Trophoblast cell (in vitro differentiated cells and primary cell): ENCODE measurements at regions not wholly inside any gene's neighbourhood (a gene's known extent, or its start where the extent isn't known, plus 50 kb on each side); places are given as distances from the start of the nearest gene placed in this dataset.
"Not testable (repeated sequence)": the region's sequence is repeated elsewhere in the genome, so short reads cannot be mapped to it uniquely, and the experiment has no call there.

Experiments
- DNase-seq, 2 donors: peaks; one replicate each; pipeline ENCODE4 v3.0.0-alpha.2; 2016
- H2AFZ ChIP-seq: 2 replicates; pipeline ENCODE4 v1.6.1; 2013; ENCODE audit warnings: low read length, moderate library complexity, mild to moderate bottlenecking; ENCODE audit not compliant: insufficient read depth, poor library complexity
- H2AK5ac ChIP-seq: 2 replicates; pipeline ENCODE4 v1.6.1; 2013; ENCODE audit warnings: mild to moderate bottlenecking, low read length
- H2BK120ac ChIP-seq: 2 replicates; pipeline ENCODE4 v1.6.1; 2013; ENCODE audit warnings: low read length, mild to moderate bottlenecking, moderate library complexity; ENCODE audit not compliant: insufficient read depth, poor library complexity
- H2BK12ac ChIP-seq: 2 replicates; pipeline ENCODE4 v1.6.1; 2013; ENCODE audit warnings: mild to moderate bottlenecking, low read length, moderate library complexity
- H2BK5ac ChIP-seq: 2 replicates; pipeline ENCODE4 v1.6.1; 2013; ENCODE audit warnings: low read length, low read depth, moderate library complexity, mild to moderate bottlenecking; ENCODE audit not compliant: poor library complexity
- H3K14ac ChIP-seq: 2 replicates; pipeline ENCODE4 v1.6.1; 2013; ENCODE audit warnings: mild to moderate bottlenecking, low read length
- H3K18ac ChIP-seq: 2 replicates; pipeline ENCODE4 v1.6.1; 2013; ENCODE audit warnings: mild to moderate bottlenecking, low read length
- H3K23ac ChIP-seq: 2 replicates; pipeline ENCODE4 v1.6.1; 2013; ENCODE audit warnings: low read length
- H3K27ac ChIP-seq: 2 replicates; pipeline ENCODE4 v1.5.1; 2013; ENCODE audit warnings: low read depth, mild to moderate bottlenecking, inconsistent platforms, low read length, moderate library complexity
- H3K27me3 ChIP-seq: 2 replicates; pipeline ENCODE4 v1.6.1; 2013; ENCODE audit warnings: inconsistent platforms, mild to moderate bottlenecking, low read length, moderate library complexity; ENCODE audit not compliant: insufficient read depth
- H3K36me3 ChIP-seq, 2 experiments: 1 replicate in 1 of 2; 2 replicates in 1 of 2; pipeline ENCODE4 v1.6.1; 2013; ENCODE audit warnings: low read length in 2 of 2, mild to moderate bottlenecking in 2 of 2, moderate library complexity in 1 of 2; ENCODE audit not compliant: insufficient read depth in 2 of 2, control insufficient read depth in 1 of 2
- H3K4ac ChIP-seq: 2 replicates; pipeline ENCODE4 v1.6.1; 2013; ENCODE audit warnings: low read depth, mild to moderate bottlenecking, low read length, moderate library complexity
- H3K4me1 ChIP-seq, 2 experiments: 1 replicate in 1 of 2; 2 replicates in 1 of 2; pipeline ENCODE4 v1.6.1; 2013; ENCODE audit warnings: low read length in 2 of 2, mild to moderate bottlenecking in 2 of 2, moderate library complexity in 1 of 2; ENCODE audit not compliant: insufficient read depth in 2 of 2, control insufficient read depth in 1 of 2
- H3K4me2 ChIP-seq: 2 replicates; pipeline ENCODE4 v1.6.1; 2013; ENCODE audit warnings: inconsistent platforms, mild to moderate bottlenecking, low read length, moderate library complexity
- H3K4me3 ChIP-seq: 2 replicates; pipeline ENCODE4 v1.5.1; 2013; ENCODE audit warnings: mild to moderate bottlenecking, low read depth, low read length, inconsistent platforms
- H3K79me1 ChIP-seq: one replicate; pipeline ENCODE4 v1.6.1; 2013; ENCODE audit warnings: low read length
- H3K79me2 ChIP-seq: 2 replicates; pipeline ENCODE4 v1.6.1; 2013; ENCODE audit warnings: low read length, mild to moderate bottlenecking; ENCODE audit not compliant: control insufficient read depth, insufficient read depth, poor library complexity
- H3K9ac ChIP-seq: 2 replicates; pipeline ENCODE4 v1.6.1; 2013; ENCODE audit warnings: mild to moderate bottlenecking, low read length
- H3K9me3 ChIP-seq: 2 replicates; pipeline ENCODE4 v1.6.1; 2013; ENCODE audit warnings: low read depth, mild to moderate bottlenecking, control low read depth, inconsistent platforms, low read length; ENCODE audit not compliant: insufficient read depth
- H4K12ac ChIP-seq: 2 replicates; pipeline ENCODE4 v1.6.1; 2013; ENCODE audit warnings: low read depth, mild to moderate bottlenecking, low read length, moderate library complexity
- H4K8ac ChIP-seq: 2 replicates; pipeline ENCODE4 v1.6.1; 2013; ENCODE audit warnings: low read depth, mild to moderate bottlenecking, low read length, moderate library complexity
- H4K91ac ChIP-seq: one replicate; pipeline ENCODE4 v1.6.1; 2013; ENCODE audit warnings: low read depth, mild to moderate bottlenecking, low read length, moderate library complexity
- WGBS: extraction: QIAGEN DNeasy Blood & Tissue Kit; methylation state at CpG from one replicate; pipeline ENCODE4 v1.1.7; 2013; ENCODE audit warnings: missing lambda C conversion rate; ENCODE audit not compliant: insufficient read length, insufficient coverage; ENCODE audit errors: extremely low coverage; 5-methylcytosine and 5-hydroxymethylcytosine counted together

DNA sequence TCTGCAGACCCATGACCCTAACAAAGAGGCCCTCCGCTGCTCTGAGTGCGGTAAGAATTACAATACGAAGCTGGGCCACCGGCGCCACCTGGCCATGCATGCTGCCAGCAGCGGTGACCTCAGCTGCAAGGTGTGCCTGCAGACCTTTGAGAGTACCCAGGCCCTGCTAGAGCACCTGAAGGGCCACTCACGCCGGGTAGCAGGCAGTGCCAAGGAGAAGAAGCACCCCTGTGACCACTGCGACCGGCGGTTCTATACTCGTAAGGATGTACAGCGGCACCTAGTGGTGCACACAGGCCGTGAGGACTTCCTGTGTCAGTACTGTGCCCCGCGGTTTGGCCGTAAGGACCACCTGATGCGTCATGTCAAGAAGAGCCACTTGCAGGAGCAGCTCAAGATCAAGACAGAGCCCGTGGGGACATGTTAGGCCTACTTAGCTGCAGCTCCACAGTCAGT is 254.7 kb downstream of the NKX6-1 start:
- H4K91ac ChIP-seq, H2AK5ac ChIP-seq, H2AFZ ChIP-seq, H3K14ac ChIP-seq, H3K79me1 ChIP-seq, H3K27ac ChIP-seq, H2BK12ac ChIP-seq, H3K4ac ChIP-seq, H3K18ac ChIP-seq, H3K27me3 ChIP-seq, H3K4me3 ChIP-seq, H2BK5ac ChIP-seq, H3K79me2 ChIP-seq, H3K4me1 ChIP-seq, H3K9me3 ChIP-seq, H4K12ac ChIP-seq, H4K8ac ChIP-seq, H3K36me3 ChIP-seq, H3K23ac ChIP-seq, H3K4me2 ChIP-seq, H2BK120ac ChIP-seq, H3K9ac ChIP-seq: not testable (repeated sequence)
- no CpG with 5 or more reads among the region's 19 CpGs for WGBS
- DNase-seq: peak; percentile 52 to 71

DNA sequence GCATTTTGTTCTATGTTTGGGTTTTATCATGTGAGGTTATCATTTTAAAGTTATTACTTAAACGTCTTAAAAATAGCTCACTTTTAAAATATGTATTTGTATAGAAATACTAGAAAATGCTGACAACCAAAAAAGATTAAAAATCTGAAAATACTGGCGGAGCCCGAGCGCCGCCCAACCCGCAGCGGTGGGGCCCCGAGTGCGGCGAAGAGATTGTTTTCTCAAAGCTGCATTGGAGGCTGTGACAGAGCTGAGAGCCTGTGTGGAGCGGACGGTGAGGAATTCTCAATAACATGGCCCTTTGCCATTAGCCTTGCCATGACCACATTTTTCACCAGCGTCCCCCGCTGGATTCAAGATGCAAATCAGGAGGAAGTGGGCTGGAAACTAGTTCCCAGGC is 255.4 kb downstream of the NKX6-1 start:
- H2BK5ac ChIP-seq: no peak overlapping the region
- no peak overlapping the region for H3K4me2 ChIP-seq
- no peaks in the 10 kb centered on the region for H3K79me1 ChIP-seq
- no peaks in the 10 kb centered on the region for H3K36me3 ChIP-seq
- no peak for DNase-seq
- no CpG with 5 or more reads among the region's 14 CpGs for WGBS
- H2BK120ac ChIP-seq: no peak overlapping the region
- no peak overlapping the region for H2BK12ac ChIP-seq
- no peak overlapping the region for H2AK5ac ChIP-seq
- no peak overlapping the region for H4K91ac ChIP-seq
- no peak overlapping the region for H3K9ac ChIP-seq
- H3K4ac ChIP-seq: no peak overlapping the region
- H2AFZ ChIP-seq: no peak overlapping the region
- no peaks in the 10 kb centered on the region for H3K4me1 ChIP-seq
- H4K8ac ChIP-seq: no peak overlapping the region
- H3K14ac ChIP-seq: no peak overlapping the region
- H3K18ac ChIP-seq: no peak overlapping the region
- H3K79me2 ChIP-seq: no peaks in the 10 kb centered on the region
- H3K23ac ChIP-seq: no peak overlapping the region
- H3K27me3 ChIP-seq: no peaks in the 10 kb centered on the region
- H3K9me3 ChIP-seq: no peaks in the 10 kb centered on the region
- no peak overlapping the region for H4K12ac ChIP-seq
- H3K27ac ChIP-seq: no peak overlapping the region
- no peak overlapping the region for H3K4me3 ChIP-seq

DNA sequence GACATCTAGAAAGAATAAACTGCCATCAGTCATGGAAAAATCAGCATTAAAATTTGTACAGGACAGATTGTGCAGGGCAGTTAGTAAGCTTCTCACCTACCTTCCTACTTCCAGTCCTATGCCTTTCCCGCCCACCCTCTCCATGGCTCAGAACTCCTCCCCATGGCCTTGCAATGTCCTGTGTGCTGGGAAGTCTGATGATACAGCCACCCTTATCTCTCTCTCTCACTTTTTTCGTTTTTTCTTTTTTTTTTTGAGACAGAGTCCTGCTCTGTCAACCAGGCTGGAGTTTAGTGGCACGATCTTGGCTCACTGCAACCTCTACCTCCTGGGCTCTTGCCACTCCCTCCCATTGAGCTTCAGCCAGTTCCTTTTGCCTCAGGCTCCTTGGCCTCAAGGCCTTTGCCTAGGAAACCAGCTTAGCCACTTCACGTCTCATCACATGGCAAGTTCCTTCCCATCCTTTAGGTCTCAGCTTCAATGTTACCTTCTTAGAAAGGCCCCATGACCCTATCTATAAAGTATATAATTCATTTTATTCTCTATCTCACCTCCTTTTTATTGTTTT is 259.7 kb downstream of the NKX6-1 start:
- no CpG with 5 or more reads among the region's 4 CpGs for WGBS
- Histone ChIP-seq H3K27ac (no peak overlapping the region), H3K79me2 (no peaks in the 10 kb centered on the region)

DNA sequence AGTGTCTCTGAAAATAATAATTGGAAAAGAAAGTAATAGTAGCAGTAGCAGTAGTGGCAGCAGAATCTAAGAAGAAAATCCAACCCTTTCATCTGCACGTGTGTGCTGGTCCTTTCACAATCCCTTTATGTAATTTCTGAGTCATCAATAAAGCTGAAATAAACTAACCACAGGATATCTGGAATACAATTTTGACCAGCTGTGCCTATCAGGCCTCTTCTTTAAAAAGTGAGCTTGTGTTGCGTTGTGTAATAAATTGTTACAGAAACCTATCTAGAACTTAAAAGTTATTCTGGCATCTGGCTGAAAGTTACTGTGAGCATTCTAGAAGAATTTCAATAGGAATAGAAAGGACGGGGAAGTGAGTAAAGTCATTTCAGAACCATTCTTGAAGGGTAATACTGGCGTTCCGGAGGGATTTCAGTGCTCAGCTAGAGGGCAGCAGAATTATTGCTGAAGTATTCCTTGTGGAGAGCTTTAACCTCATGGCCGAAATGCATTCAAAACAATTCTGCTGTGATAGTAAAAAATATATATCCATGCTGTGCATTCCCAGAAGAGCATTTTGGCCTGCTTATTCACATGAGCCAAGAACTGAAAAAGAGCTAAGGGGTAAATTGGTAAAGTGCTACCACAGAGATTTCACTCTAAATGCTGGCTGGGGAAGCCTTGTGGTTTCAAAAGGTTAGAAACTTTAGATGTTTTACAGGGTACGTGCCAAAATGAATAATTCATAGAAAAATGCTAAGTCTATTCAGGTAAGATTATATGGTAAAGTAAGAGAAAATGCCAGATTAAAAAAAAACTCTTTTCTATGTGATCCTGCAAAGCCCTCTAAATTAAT is 260.6 kb downstream of the NKX6-1 start:
- peak in 1 of 2 donors; percentile 4 for DNase-seq
- Histone ChIP-seq H2BK12ac (no peak overlapping the region), H3K23ac (no peak overlapping the region), H3K9me3 (no peaks in the 10 kb centered on the region), H2BK120ac (no peak overlapping the region), H3K36me3 (no peaks in the 10 kb centered on the region), H3K4ac (no peak overlapping the region), H3K18ac (no peak overlapping the region), H3K14ac (no peak overlapping the region), H3K79me1 (no peaks in the 10 kb centered on the region), H4K91ac (no peak overlapping the region), H3K79me2 (no peaks in the 10 kb centered on the region), H3K4me2 (no peak overlapping the region), H3K9ac (no peak overlapping the region), H3K27ac (no peak overlapping the region), H3K27me3 (no peaks in the 10 kb centered on the region), H2BK5ac (no peak overlapping the region), H4K8ac (no peak overlapping the region), H3K4me3 (no peak overlapping the region), H2AK5ac (no peak overlapping the region), H3K4me1 (no peaks in the 10 kb centered on the region), H2AFZ (no peak overlapping the region), H4K12ac (no peak overlapping the region)
- no CpG with 5 or more reads among the region's 7 CpGs for WGBS

More for the DNA sequence above, 259.7 kb downstream of the NKX6-1 start:
- H3K9me3 ChIP-seq: no peaks in the 10 kb centered on the region
- H2AFZ ChIP-seq: no peak overlapping the region
- no peak overlapping the region for H2BK120ac ChIP-seq
- H3K14ac ChIP-seq: no peak overlapping the region
- no peak overlapping the region for H3K9ac ChIP-seq
- no peaks in the 10 kb centered on the region for H3K36me3 ChIP-seq
- H3K79me1 ChIP-seq: no peaks in the 10 kb centered on the region
- no peak overlapping the region for H3K4me3 ChIP-seq
- no peak overlapping the region for H2BK5ac ChIP-seq
- no peak overlapping the region for H2BK12ac ChIP-seq
- H4K12ac ChIP-seq: no peak overlapping the region
- no peaks in the 10 kb centered on the region for H3K27me3 ChIP-seq
- H3K18ac ChIP-seq: no peak overlapping the region
- no peak overlapping the region for H3K4me2 ChIP-seq
- peak; percentile 61 to 73 for DNase-seq
- no peak overlapping the region for H3K23ac ChIP-seq
- no peak overlapping the region for H3K4ac ChIP-seq
- no peak overlapping the region for H2AK5ac ChIP-seq
- H4K8ac ChIP-seq: no peak overlapping the region
- H4K91ac ChIP-seq: no peak overlapping the region
- H3K4me1 ChIP-seq: no peaks in the 10 kb centered on the region
